ENCODE measurements at regions not wholly inside any gene's neighbourhood (a gene's known extent, or its start where the extent isn't known, plus 50 kb on each side); places are given as distances from the start of the nearest gene placed in this dataset.
"Not testable (repeated sequence)": the region's sequence is repeated elsewhere in the genome, so short reads cannot be mapped to it uniquely, and the experiment has no call there.

- H3K9me3 ChIP-seq (ENCODE audit: control extremely low read depth in 1 of 3, control insufficient read depth in 2 of 3, insufficient read depth in 1 of 3, low read length in 2 of 3); H3K4me2 ChIP-seq (replicated peaks; ENCODE audit: low read depth, low read length, poor library complexity, severe bottlenecking); H4K20me1 ChIP-seq (ENCODE audit: control insufficient read depth, insufficient read depth, low read length, poor library complexity, severe bottlenecking); H3K4me1 ChIP-seq (ENCODE audit: control insufficient read depth in 2 of 2, insufficient read depth in 2 of 2, low read length in 2 of 2); ATAC-seq (ENCODE audit: low read depth); H3K79me2 ChIP-seq (ENCODE audit: control insufficient read depth, insufficient read depth, low read length); H3K4me1 Mint-ChIP-seq; POLR2A ChIA-PET; H3K27ac ChIP-seq (ENCODE audit: low read length in 2 of 2); H3K4me3 ChIP-seq (ENCODE audit: control extremely low read depth in 1 of 5, extremely low read depth in 1 of 5, insufficient read depth in 1 of 5, low read depth in 2 of 5, low read length in 4 of 5); H3K4me3 Mint-ChIP-seq; H3K27me3 Mint-ChIP-seq; H2AFZ ChIP-seq (ENCODE audit: insufficient read depth, low read depth, low read length, poor library complexity, severe bottlenecking); H3K36me3 ChIP-seq (replicated peaks in 1 of 2; ENCODE audit: control extremely low read depth in 1 of 2, control insufficient read depth in 1 of 2, extremely low read depth in 1 of 2, insufficient read depth in 2 of 2, low read length in 1 of 2); DNase-seq; H3K9me3 Mint-ChIP-seq (ENCODE audit: insufficient read depth); CTCF ChIA-PET; H3K9ac ChIP-seq (ENCODE audit: low read length); H3K27me3 ChIP-seq (replicated peaks in 1 of 4; ENCODE audit: control extremely low read depth in 1 of 4, control insufficient read depth in 3 of 4, insufficient read depth in 4 of 4, low read length in 3 of 4): not testable (repeated sequence)
- intact Hi-C loops (cut with micrococcal nuclease): loop anchor here (10.0 kb wide), 1 partner anchor 637 kb away; no protein-coding TSS in a partner anchor
- WGBS (ENCODE audit: insufficient coverage): no CpG with 5 or more reads among the region's 7 CpGs
- peak overlapping the region; percentile 61 for H3K27ac Mint-ChIP-seq
Measured at GRCh38 chr2:111452208-111452607, 331.5 kb downstream of the BCL2L11 start.

GRCh38 chr2:111453308-111453707, 332.6 kb downstream of the BCL2L11 start:
- CTCF ChIA-PET; H2AFZ ChIP-seq (ENCODE audit: insufficient read depth, low read depth, low read length, poor library complexity, severe bottlenecking); H3K9me3 Mint-ChIP-seq (ENCODE audit: insufficient read depth); H3K9me3 ChIP-seq (ENCODE audit: control extremely low read depth in 1 of 3, control insufficient read depth in 2 of 3, insufficient read depth in 1 of 3, low read length in 2 of 3); H3K79me2 ChIP-seq (ENCODE audit: control insufficient read depth, insufficient read depth, low read length); H3K4me1 ChIP-seq (ENCODE audit: control insufficient read depth in 2 of 2, insufficient read depth in 2 of 2, low read length in 2 of 2); H3K27ac ChIP-seq (ENCODE audit: low read length in 2 of 2); H3K27ac Mint-ChIP-seq; POLR2A ChIA-PET; H3K27me3 ChIP-seq (replicated peaks in 1 of 4; ENCODE audit: control extremely low read depth in 1 of 4, control insufficient read depth in 3 of 4, insufficient read depth in 4 of 4, low read length in 3 of 4); H3K4me3 ChIP-seq (ENCODE audit: control extremely low read depth in 1 of 5, extremely low read depth in 1 of 5, insufficient read depth in 1 of 5, low read depth in 2 of 5, low read length in 4 of 5); H3K4me3 Mint-ChIP-seq; H4K20me1 ChIP-seq (ENCODE audit: control insufficient read depth, insufficient read depth, low read length, poor library complexity, severe bottlenecking); ATAC-seq (ENCODE audit: low read depth); H3K9ac ChIP-seq (ENCODE audit: low read length); H3K27me3 Mint-ChIP-seq; H3K4me2 ChIP-seq (replicated peaks; ENCODE audit: low read depth, low read length, poor library complexity, severe bottlenecking); H3K36me3 ChIP-seq (replicated peaks in 1 of 2; ENCODE audit: control extremely low read depth in 1 of 2, control insufficient read depth in 1 of 2, extremely low read depth in 1 of 2, insufficient read depth in 2 of 2, low read length in 1 of 2); DNase-seq; H3K4me1 Mint-ChIP-seq: not testable (repeated sequence)
- WGBS (ENCODE audit: insufficient coverage): no CpG with 5 or more reads among the region's 2 CpGs
- intact Hi-C loops (cut with micrococcal nuclease): loop anchor here (10.0 kb wide), 1 partner anchor 639 kb away; no protein-coding TSS in a partner anchor

- H3K27me3 ChIP-seq (replicated peaks in 1 of 4; ENCODE audit: control extremely low read depth in 1 of 4, control insufficient read depth in 3 of 4, insufficient read depth in 4 of 4, low read length in 3 of 4); H4K20me1 ChIP-seq (ENCODE audit: control insufficient read depth, insufficient read depth, low read length, poor library complexity, severe bottlenecking); H3K4me3 Mint-ChIP-seq; POLR2A ChIA-PET; H3K9me3 Mint-ChIP-seq (ENCODE audit: insufficient read depth); H3K36me3 ChIP-seq (replicated peaks in 1 of 2; ENCODE audit: control extremely low read depth in 1 of 2, control insufficient read depth in 1 of 2, extremely low read depth in 1 of 2, insufficient read depth in 2 of 2, low read length in 1 of 2); H3K4me3 ChIP-seq (ENCODE audit: control extremely low read depth in 1 of 5, extremely low read depth in 1 of 5, insufficient read depth in 1 of 5, low read depth in 2 of 5, low read length in 4 of 5); H3K79me2 ChIP-seq (ENCODE audit: control insufficient read depth, insufficient read depth, low read length); H2AFZ ChIP-seq (ENCODE audit: insufficient read depth, low read depth, low read length, poor library complexity, severe bottlenecking); H3K4me1 ChIP-seq (ENCODE audit: control insufficient read depth in 2 of 2, insufficient read depth in 2 of 2, low read length in 2 of 2); H3K4me2 ChIP-seq (replicated peaks; ENCODE audit: low read depth, low read length, poor library complexity, severe bottlenecking); DNase-seq; ATAC-seq (ENCODE audit: low read depth); H3K27ac Mint-ChIP-seq; H3K9me3 ChIP-seq (ENCODE audit: control extremely low read depth in 1 of 3, control insufficient read depth in 2 of 3, insufficient read depth in 1 of 3, low read length in 2 of 3); H3K9ac ChIP-seq (ENCODE audit: low read length); H3K27me3 Mint-ChIP-seq; H3K4me1 Mint-ChIP-seq; H3K27ac ChIP-seq (ENCODE audit: low read length in 2 of 2): not testable (repeated sequence)
- CTCF ChIA-PET: interaction anchor here (0.7 kb wide), 1 partner anchor 426 kb away, joined by 3 read pairs; no protein-coding TSS in a partner anchor
- WGBS (ENCODE audit: insufficient coverage): no CpG with 5 or more reads among the region's 2 CpGs
- intact Hi-C loops (cut with micrococcal nuclease): loop anchor here (10.0 kb wide), 1 partner anchor 639 kb away; no protein-coding TSS in a partner anchor
Measured at GRCh38 chr2:111453816-111454215, 333.1 kb downstream of the BCL2L11 start.
